ENCODE measurements at regions not wholly inside any gene's neighbourhood (a gene's known extent, or its start where the extent isn't known, plus 50 kb on each side); places are given as distances from the start of the nearest gene placed in this dataset.
"Not testable (repeated sequence)": the region's sequence is repeated elsewhere in the genome, so short reads cannot be mapped to it uniquely, and the experiment has no call there.

GRCh38 chr1:65062339-65062738 lies 85.7 kb upstream of the AK4 start:
- DNase-seq (ENCODE audit: low read depth, low spot score), result no peak

- DNase-seq (ENCODE audit: low read depth, low spot score), result no peak
Measured at GRCh38 chr1:65063025-65063424, 85.0 kb upstream of the AK4 start.

- DNase-seq (ENCODE audit: low read depth, low spot score), result no peak
Measured at GRCh38 chr1:65064981-65065380, 83.0 kb upstream of the AK4 start.

GRCh38 chr1:65065524-65066418 lies 82.2 kb upstream of the AK4 start:
- DNase-seq (ENCODE audit: low read depth, low spot score), result no peak

GRCh38 chr1:65066419-65066765 lies 81.6 kb upstream of the AK4 start:
- no peak for DNase-seq (ENCODE audit: low read depth, low spot score)

- peak; percentile 37 for DNase-seq (ENCODE audit: low read depth, low spot score)
Measured at GRCh38 chr1:65066766-65067490, 81.1 kb upstream of the AK4 start.

- peak; percentile 25 for DNase-seq (ENCODE audit: low read depth, low spot score)
Measured at GRCh38 chr1:65067491-65068201, 80.4 kb upstream of the AK4 start.

GRCh38 chr1:65068202-65069010 lies 79.6 kb upstream of the AK4 start:
- DNase-seq (ENCODE audit: low read depth, low spot score), result no peak

- DNase-seq (ENCODE audit: low read depth, low spot score), result no peak
Measured at GRCh38 chr1:65069011-65069565, 78.9 kb upstream of the AK4 start.

- DNase-seq (ENCODE audit: low read depth, low spot score), result no peak
Measured at GRCh38 chr1:65072845-65073244, 75.2 kb upstream of the AK4 start.

GRCh38 chr1:65075123-65075976 lies 72.7 kb upstream of the AK4 start:
- peak; percentile 18 for DNase-seq (ENCODE audit: low read depth, low spot score)

GRCh38 chr1:65077369-65077768 lies 70.6 kb upstream of the AK4 start:
- no peak for DNase-seq (ENCODE audit: low read depth, low spot score)

GRCh38 chr1:65079941-65080340 lies 68.1 kb upstream of the AK4 start:
- DNase-seq (ENCODE audit: low read depth, low spot score), result no peak

GRCh38 chr1:65082346-65083040 lies 65.5 kb upstream of the AK4 start:
- no peak for DNase-seq (ENCODE audit: low read depth, low spot score)

- no peak for DNase-seq (ENCODE audit: low read depth, low spot score)
Measured at GRCh38 chr1:65083263-65083896, 64.6 kb upstream of the AK4 start.

- DNase-seq (ENCODE audit: low read depth, low spot score), result no peak
Measured at GRCh38 chr1:65084066-65084465, 63.9 kb upstream of the AK4 start.

- DNase-seq (ENCODE audit: low read depth, low spot score), result not testable (repeated sequence)
Measured at GRCh38 chr1:65087519-65087918, 60.5 kb upstream of the AK4 start.

GRCh38 chr1:65090406-65090805 lies 57.6 kb upstream of the AK4 start:
- no peak for DNase-seq (ENCODE audit: low read depth, low spot score)

GRCh38 chr1:65092691-65093090 lies 55.3 kb upstream of the AK4 start:
- DNase-seq (ENCODE audit: low read depth, low spot score), result no peak

All from activated naive CD8-positive, alpha-beta T cell treated with anti-CD3 and anti-CD28 coated beads, Interleukin-2, amount 50 U/mL, for 16 hours (primary cell).